HUDEP-2 (cell line): ENCODE measurements at regions not wholly inside any gene's neighbourhood (a gene's known extent, or its start where the extent isn't known, plus 50 kb on each side); places are given as distances from the start of the nearest gene placed in this dataset.
"Not testable (repeated sequence)": the region's sequence is repeated elsewhere in the genome, so short reads cannot be mapped to it uniquely, and the experiment has no call there.

Experiments
- DNase-seq, 76 experiments: peaks; one replicate each; lab custom pipeline; 2025; ENCODE audit not compliant: unreplicated experiment in 76 of 76; lab: John Stamatoyannopoulos, UW

DNA sequence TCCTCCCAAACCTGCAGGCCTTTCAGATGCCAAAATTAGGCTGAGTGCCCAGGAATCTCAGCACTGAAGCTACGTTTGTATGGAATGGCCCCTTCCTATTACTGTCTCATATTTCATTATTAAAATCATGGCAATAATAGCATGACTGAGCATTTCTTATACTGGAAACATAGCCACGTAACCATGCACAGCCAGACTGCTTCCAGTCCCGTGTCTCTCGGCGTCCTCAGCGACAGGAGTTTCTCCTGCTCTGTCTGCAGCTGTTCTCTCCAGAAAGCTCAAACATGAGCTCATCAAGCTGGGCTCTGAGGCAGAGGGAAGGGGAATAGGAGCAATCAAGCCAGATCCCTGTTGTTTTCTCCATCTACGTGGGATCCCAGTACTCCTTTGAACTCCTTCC is 104.0 kb downstream of the CDC7 start:
- DNase-seq, result no peak

DNA sequence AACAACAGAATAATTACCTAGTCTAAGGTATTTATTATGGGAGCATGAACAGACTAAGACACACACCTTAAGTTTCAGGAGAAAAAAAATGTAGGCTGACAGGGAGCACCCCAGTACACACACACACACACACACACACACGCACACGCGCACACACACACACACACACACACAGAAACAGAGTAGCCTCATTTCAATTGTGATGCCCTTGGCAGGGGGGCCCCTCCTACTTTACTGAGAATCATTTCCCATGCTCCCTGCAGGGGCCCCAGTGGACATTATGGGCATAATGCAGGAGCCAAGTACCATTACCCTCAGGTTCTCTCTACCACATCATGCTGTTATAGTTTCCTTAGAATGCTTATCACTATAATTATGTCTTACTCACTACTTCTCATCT is 104.9 kb downstream of the CDC7 start:
- no peak for DNase-seq

DNA sequence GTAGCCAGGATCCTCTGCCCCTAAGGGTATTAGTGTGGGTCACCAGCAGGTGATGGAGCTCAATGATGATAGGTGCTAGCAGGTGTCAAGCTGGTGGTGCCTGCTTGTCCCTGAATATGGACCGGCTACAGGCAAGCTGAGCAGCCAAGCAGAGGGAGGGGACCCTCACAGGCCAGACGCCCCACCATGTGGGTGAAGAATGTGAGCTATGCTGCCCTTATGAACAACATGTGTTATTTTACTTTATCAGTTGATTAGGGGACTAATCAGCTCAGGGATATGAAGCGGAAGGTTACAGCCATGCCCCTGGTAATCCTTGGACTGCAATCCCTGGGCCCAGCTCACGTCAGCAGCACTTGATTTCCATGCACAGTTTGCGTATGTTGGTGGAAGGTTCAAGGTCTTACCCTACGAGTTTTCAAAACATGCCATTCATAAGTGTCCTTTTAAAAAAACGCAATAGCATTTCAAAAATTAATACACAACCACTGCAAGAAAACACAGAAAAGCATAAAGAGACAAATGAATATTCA is 106.0 kb downstream of the CDC7 start:
- no peak for DNase-seq

DNA sequence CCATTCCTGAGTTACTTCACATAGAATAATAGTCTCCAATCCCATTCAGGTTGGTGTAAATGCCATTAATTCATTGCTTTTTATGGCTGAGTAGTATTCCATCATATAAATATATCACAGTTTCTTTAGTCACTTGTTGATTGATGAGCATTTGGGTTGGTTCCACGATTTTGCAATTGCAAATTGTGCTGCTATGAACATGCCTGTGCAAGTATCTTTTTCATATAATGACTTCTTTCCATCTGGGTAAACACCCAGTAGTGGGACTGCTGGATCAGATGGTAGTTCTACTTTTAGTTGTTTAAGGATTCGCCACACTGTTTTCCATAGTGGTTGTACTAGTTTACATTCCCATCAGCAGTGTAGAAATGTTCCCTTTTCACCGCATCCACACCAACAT is 107.0 kb downstream of the CDC7 start:
- DNase-seq, result not testable (repeated sequence)

GRCh38 chr1:91608876-91609275 is 108.2 kb downstream of the CDC7 start:
- DNase-seq, result no peak

DNA sequence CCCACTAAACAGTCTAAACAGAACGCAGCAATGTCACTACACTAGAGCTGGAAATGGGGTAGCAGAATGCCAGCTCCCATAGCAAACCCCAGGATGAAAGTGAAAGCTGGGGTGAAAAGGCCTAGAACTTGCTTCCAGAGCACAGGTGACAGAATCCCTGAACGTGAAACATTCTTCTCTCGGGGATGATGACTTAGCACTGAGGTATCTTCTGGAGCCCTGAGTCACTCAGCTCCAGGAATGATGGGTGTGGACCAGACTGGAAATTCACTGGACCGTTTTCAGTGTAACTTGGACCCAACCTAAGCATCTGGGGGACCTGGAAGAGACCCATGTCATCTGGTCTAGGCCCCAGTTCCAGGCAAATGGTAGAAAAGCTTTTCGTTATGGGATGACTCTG is 108.9 kb downstream of the CDC7 start:
- DNase-seq, result no peak

DNA sequence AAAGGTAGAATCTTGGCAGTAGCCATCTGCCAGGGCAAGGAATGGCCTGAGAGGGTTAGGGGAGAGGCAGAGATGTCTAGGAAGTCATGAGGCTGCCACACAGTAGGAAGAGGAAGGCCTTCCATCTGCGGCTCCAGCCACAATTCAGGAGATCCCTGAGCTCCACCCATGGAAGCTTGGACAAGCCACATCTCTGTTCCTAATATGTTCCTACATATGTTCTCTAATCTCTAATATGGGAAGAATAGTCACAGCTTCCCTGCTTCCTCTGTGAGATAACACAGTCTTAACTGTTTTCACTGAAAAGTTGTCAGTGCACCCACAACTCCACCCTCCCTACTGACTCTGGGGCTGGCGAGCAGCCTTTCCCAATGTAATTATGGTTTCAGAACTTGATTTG is 109.5 kb downstream of the CDC7 start:
- DNase-seq, result no peak

GRCh38 chr1:91610789-91611188 is 110.1 kb downstream of the CDC7 start:
- DNase-seq, result no peak

DNA sequence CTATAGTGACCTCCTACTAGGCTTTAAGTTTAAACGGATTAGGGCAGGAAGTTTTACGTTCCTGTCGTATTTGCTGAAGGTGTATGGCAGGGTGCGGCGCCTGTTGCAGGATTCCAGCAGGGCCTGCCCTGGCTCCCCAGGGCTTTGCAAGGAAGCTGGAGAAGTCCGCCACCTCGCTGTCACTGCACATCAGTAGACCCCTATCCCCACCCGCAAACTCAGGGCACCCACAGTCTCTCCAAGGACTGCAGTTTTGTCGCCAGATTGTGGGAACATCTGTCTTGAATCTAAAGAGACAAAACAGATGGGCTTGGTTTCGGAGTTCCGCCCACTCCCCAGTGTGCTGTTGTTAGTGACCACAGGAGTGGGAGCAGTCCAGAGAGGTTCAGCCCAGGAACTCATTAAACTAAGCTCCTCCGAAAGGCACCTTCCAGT is 110.8 kb downstream of the CDC7 start:
- no peak for DNase-seq

- DNase-seq, result no peak
Measured at GRCh38 chr1:91613595-91613994, 112.9 kb downstream of the CDC7 start.

- DNase-seq, result no peak
Measured at GRCh38 chr1:91616712-91617111, 116.1 kb downstream of the CDC7 start.

GRCh38 chr1:91617285-91617765 is 116.7 kb downstream of the CDC7 start:
- no peak for DNase-seq

DNA sequence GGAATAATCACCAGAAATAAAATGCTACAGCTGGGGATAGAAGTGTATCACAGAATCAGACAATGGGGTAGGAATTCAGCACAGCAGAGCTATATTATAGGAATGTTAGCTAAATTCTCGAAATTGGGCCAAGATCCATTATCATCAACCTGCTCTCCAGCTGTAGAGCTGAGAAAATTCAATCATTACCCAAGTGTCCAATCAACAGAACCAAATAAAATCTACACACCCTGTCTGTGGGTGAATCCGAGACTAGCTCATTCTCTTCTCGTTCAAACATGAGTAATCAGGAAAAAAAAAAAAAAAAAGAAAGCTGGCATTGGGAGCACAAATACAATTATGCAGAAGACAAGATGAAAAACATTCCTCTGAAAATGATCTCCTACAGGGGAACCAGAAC is 119.2 kb downstream of the CDC7 start:
- DNase-seq, result no peak

- DNase-seq, result no peak
Measured at GRCh38 chr1:91621360-91621759, 120.7 kb downstream of the CDC7 start.

DNA sequence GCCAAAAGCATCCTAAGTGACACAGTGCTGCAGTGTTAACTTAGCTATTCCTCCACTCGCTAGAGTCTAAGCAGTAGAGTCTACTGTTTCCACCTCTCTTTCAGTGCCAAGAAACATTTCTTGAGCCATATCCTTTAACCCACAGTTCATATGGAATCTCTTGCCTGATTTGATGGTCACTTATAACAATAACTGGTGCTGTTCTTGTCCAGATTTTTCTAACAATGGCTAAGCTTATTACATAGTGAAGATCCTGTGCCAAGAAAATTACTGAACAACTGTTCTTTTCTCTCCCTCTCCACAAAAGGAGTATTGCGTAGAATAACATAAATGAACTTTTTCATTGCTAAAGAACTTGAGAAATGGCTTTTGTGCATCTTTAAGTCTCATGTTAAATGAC is 121.3 kb downstream of the CDC7 start:
- no peak for DNase-seq

DNA sequence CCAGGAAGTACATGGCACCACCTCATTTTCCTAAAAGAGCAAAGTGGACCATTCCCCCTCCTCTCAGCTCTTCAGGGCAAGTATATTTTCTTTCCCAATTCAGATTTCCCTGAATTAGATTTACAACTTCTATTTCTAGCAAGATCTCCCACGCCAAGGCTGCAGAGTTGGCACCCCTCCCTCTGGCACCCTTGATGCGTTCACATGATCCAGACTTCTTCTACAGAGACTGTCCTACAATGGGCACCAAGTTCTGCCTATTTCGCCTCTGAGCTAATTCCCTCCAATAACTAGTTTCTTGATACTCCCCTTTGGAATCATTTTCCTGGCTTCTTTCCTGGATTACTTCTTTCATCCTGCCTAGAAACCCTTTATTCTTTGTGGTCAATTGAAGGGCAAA is 122.0 kb downstream of the CDC7 start:
- no peak for DNase-seq

- no peak for DNase-seq
Measured at GRCh38 chr1:91623020-91623419, 122.4 kb downstream of the CDC7 start.

DNA sequence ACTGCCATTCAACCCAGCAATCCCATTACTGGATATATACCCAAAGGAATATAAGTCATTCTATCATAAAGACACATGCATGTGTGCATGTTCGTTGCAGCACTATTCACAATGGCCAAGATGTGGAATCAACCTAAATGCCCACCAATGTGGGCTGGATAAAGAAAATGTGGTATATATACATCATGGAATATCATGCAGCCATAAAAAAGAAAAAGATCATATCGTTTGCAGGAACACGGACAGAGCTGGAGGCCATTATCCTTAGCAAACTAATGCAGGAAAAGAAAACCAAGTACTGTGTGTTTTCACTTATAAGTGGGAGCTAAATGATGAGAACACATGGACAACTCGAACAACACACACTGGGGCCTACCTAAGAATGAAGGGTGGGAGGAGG is 123.7 kb downstream of the CDC7 start:
- DNase-seq, result no peak
